ENCODE measurements at regions not wholly inside any gene's neighbourhood (a gene's known extent, or its start where the extent isn't known, plus 50 kb on each side); places are given as distances from the start of the nearest gene placed in this dataset.

GRCh38 chr4:57875829-57876392 lies 765.7 kb upstream of the IGFBP7 start:
- no peaks in the 10 kb centered on the region for H3K9me3 ChIP-seq (ENCODE audit: control insufficient read depth in 2 of 2, low read length in 2 of 2)
- no peak for DNase-seq
- H3K4me3 ChIP-seq (ENCODE audit: low read depth, low read length): no peak overlapping the region
- Mint-ChIP-seq H3K4me3 (no peak overlapping the region), H3K4me1 (no peaks in the 10 kb centered on the region), H3K36me3 (no peaks in the 10 kb centered on the region), H3K27me3 (no peaks in the 10 kb centered on the region), H3K27ac (no peak overlapping the region), H3K9me3 (peaks cover 0 to 27% (median 2%) of the 10 kb centered on the region in 7 donors)
- no peak overlapping the region for H3K27ac ChIP-seq (ENCODE audit: insufficient read depth, low read length, poor library complexity, severe bottlenecking)
- no peaks in the 10 kb centered on the region for H3K36me3 ChIP-seq (ENCODE audit: control insufficient read depth, insufficient read depth, low read length)
- no peaks in the 10 kb centered on the region for H3K4me1 ChIP-seq (ENCODE audit: control insufficient read depth, insufficient read depth, low read length, poor library complexity, severe bottlenecking)
- no peak for ATAC-seq (ENCODE audit: low read depth in 2 of 2)
- H3K27me3 ChIP-seq (ENCODE audit: control insufficient read depth, insufficient read depth, low read length): no peaks in the 10 kb centered on the region

GRCh38 chr4:57866468-57867171 lies 756.4 kb upstream of the IGFBP7 start:
- Mint-ChIP-seq H3K27ac (no peak overlapping the region), H3K4me3 (no peak overlapping the region), H3K27me3 (no peaks in the 10 kb centered on the region), H3K36me3 (no peaks in the 10 kb centered on the region), H3K4me1 (no peaks in the 10 kb centered on the region), H3K9me3 (peaks cover 0 to 29% (median 4%) of the 10 kb centered on the region in 7 donors)
- Histone ChIP-seq H3K4me1 (ENCODE audit: control insufficient read depth, insufficient read depth, low read length, poor library complexity, severe bottlenecking) (no peaks in the 10 kb centered on the region), H3K27ac (ENCODE audit: insufficient read depth, low read length, poor library complexity, severe bottlenecking) (no peak overlapping the region), H3K27me3 (ENCODE audit: control insufficient read depth, insufficient read depth, low read length) (no peaks in the 10 kb centered on the region), H3K4me3 (ENCODE audit: low read depth, low read length) (no peak overlapping the region), H3K36me3 (ENCODE audit: control insufficient read depth, insufficient read depth, low read length) (no peaks in the 10 kb centered on the region), H3K9me3 (ENCODE audit: control insufficient read depth in 2 of 2, low read length in 2 of 2) (no peaks in the 10 kb centered on the region)
- no peak for DNase-seq
- ATAC-seq (ENCODE audit: low read depth in 2 of 2): no peak

DNA sequence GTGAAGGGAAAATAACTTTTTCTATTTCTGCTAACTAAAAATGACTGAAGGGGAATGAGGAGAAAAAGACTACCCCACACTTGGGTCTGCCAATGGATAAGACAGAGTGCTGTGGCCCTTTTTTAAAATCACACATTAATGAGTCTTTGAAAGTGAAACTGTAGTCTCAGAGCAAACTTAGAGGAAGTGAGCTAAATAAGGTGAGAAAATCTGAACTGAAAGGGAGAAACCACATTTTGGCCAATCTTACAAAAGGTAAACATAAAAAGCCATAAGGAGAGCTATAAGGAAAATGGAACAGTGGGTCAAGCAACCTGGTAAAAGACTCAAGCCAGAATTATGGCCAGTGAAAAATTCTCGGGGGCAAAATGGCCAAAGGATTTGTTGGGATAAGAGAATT lies 755.1 kb upstream of the IGFBP7 start:
- H3K4me3 ChIP-seq (ENCODE audit: low read depth, low read length): no peak overlapping the region
- no peaks in the 10 kb centered on the region for H3K36me3 ChIP-seq (ENCODE audit: control insufficient read depth, insufficient read depth, low read length)
- no peak for ATAC-seq (ENCODE audit: low read depth in 2 of 2)
- Mint-ChIP-seq H3K4me3 (no peak overlapping the region), H3K27me3 (no peaks in the 10 kb centered on the region), H3K36me3 (no peaks in the 10 kb centered on the region), H3K4me1 (no peaks in the 10 kb centered on the region), H3K27ac (no peak overlapping the region), H3K9me3 (peaks cover 0 to 28% (median 3%) of the 10 kb centered on the region in 7 donors)
- H3K4me1 ChIP-seq (ENCODE audit: control insufficient read depth, insufficient read depth, low read length, poor library complexity, severe bottlenecking): no peaks in the 10 kb centered on the region
- DNase-seq: no peak
- H3K9me3 ChIP-seq (ENCODE audit: control insufficient read depth in 2 of 2, low read length in 2 of 2): no peaks in the 10 kb centered on the region
- H3K27ac ChIP-seq (ENCODE audit: insufficient read depth, low read length, poor library complexity, severe bottlenecking): no peak overlapping the region
- no peaks in the 10 kb centered on the region for H3K27me3 ChIP-seq (ENCODE audit: control insufficient read depth, insufficient read depth, low read length)

DNA sequence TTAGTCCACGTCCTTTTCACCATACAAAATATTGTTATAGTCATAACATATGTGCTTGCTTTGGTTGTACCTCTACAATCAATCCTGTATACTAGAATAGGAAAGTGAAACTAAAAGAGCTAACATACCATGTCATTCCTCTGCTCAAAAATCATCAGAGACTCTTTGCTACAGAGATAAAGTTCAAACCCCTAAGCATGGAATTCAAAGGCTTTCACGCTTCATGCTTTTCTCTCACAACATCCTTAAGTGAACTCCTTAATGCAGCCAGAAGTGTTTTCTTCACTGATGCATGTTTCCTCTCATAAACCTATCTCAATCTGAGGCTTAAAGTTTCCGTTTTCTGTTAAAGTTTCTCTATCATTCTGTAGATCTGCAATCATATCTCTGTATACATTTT lies 744.6 kb upstream of the IGFBP7 start:
- peaks cover 0 to 6% (median 3%) of the 10 kb centered on the region in 7 donors for H3K9me3 Mint-ChIP-seq
- H3K36me3 Mint-ChIP-seq: no peaks in the 10 kb centered on the region
- H3K36me3 ChIP-seq (ENCODE audit: control insufficient read depth, insufficient read depth, low read length): no peaks in the 10 kb centered on the region
- no peak overlapping the region for H3K4me3 Mint-ChIP-seq
- no peak overlapping the region for H3K27ac Mint-ChIP-seq
- DNase-seq: no peak
- no peaks in the 10 kb centered on the region for H3K27me3 Mint-ChIP-seq
- H3K27me3 ChIP-seq (ENCODE audit: control insufficient read depth, insufficient read depth, low read length): no peaks in the 10 kb centered on the region
- H3K4me3 ChIP-seq (ENCODE audit: low read depth, low read length): no peak overlapping the region
- no peaks in the 10 kb centered on the region for H3K4me1 Mint-ChIP-seq
- no peaks in the 10 kb centered on the region for H3K4me1 ChIP-seq (ENCODE audit: control insufficient read depth, insufficient read depth, low read length, poor library complexity, severe bottlenecking)
- ATAC-seq (ENCODE audit: low read depth in 2 of 2): no peak
- no peaks in the 10 kb centered on the region for H3K9me3 ChIP-seq (ENCODE audit: control insufficient read depth in 2 of 2, low read length in 2 of 2)
- H3K27ac ChIP-seq (ENCODE audit: insufficient read depth, low read length, poor library complexity, severe bottlenecking): no peak overlapping the region

- Histone ChIP-seq H3K27me3 (ENCODE audit: control insufficient read depth, insufficient read depth, low read length) (no peaks in the 10 kb centered on the region), H3K27ac (ENCODE audit: insufficient read depth, low read length, poor library complexity, severe bottlenecking) (no peak overlapping the region), H3K36me3 (ENCODE audit: control insufficient read depth, insufficient read depth, low read length) (no peaks in the 10 kb centered on the region), H3K9me3 (ENCODE audit: control insufficient read depth in 2 of 2, low read length in 2 of 2) (peaks cover 0 to 6% of the 10 kb centered on the region in 2 experiments), H3K4me1 (ENCODE audit: control insufficient read depth, insufficient read depth, low read length, poor library complexity, severe bottlenecking) (no peaks in the 10 kb centered on the region), H3K4me3 (ENCODE audit: low read depth, low read length) (no peak overlapping the region)
- no peak overlapping the region for H3K27ac Mint-ChIP-seq
- H3K9me3 Mint-ChIP-seq: peaks cover 0 to 20% (median 3%) of the 10 kb centered on the region in 7 donors
- no peaks in the 10 kb centered on the region for H3K4me1 Mint-ChIP-seq
- no peak for ATAC-seq (ENCODE audit: low read depth in 2 of 2)
- DNase-seq: no peak
- no peak overlapping the region for H3K4me3 Mint-ChIP-seq
- no peaks in the 10 kb centered on the region for H3K27me3 Mint-ChIP-seq
- no peaks in the 10 kb centered on the region for H3K36me3 Mint-ChIP-seq
These were observed 740.0 kb upstream of the IGFBP7 start for GRCh38 chr4:57850141-57850540.

GRCh38 chr4:57832083-57832482 lies 721.9 kb upstream of the IGFBP7 start:
- no peak overlapping the region for H3K4me3 Mint-ChIP-seq
- ATAC-seq (ENCODE audit: low read depth in 2 of 2) (no peak), DNase-seq (no peak)
- Histone ChIP-seq H3K27me3 (ENCODE audit: control insufficient read depth, insufficient read depth, low read length) (no peaks in the 10 kb centered on the region), H3K27ac (ENCODE audit: insufficient read depth, low read length, poor library complexity, severe bottlenecking) (no peak overlapping the region), H3K4me3 (ENCODE audit: low read depth, low read length) (no peak overlapping the region), H3K36me3 (ENCODE audit: control insufficient read depth, insufficient read depth, low read length) (no peaks in the 10 kb centered on the region), H3K4me1 (ENCODE audit: control insufficient read depth, insufficient read depth, low read length, poor library complexity, severe bottlenecking) (no peaks in the 10 kb centered on the region), H3K9me3 (ENCODE audit: control insufficient read depth in 2 of 2, low read length in 2 of 2) (no peaks in the 10 kb centered on the region)
- H3K36me3 Mint-ChIP-seq: no peaks in the 10 kb centered on the region
- no peaks in the 10 kb centered on the region for H3K4me1 Mint-ChIP-seq
- peaks cover 0 to 19% (median 3%) of the 10 kb centered on the region in 7 donors for H3K9me3 Mint-ChIP-seq
- no peaks in the 10 kb centered on the region for H3K27me3 Mint-ChIP-seq
- no peak overlapping the region for H3K27ac Mint-ChIP-seq

DNA sequence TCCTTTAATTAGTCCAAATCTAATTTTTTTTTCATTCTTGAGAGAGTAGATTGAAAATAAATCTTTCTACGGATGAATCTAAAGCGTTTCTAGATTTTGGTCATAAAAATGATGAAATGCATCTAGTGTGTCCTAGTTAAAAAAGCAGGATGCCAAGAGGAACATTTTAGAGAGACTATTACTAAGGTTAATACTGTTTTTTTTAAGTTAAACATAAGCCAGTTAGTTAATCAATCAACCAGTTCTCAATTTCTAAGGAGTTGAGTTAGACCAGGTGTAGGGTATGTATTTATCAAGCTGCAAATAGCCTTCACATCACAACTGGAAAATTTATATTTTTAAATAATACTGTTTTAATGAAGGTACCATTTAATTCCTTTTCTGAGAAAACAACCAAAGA lies 679.5 kb upstream of the IGFBP7 start:
- no peaks in the 10 kb centered on the region for H3K36me3 Mint-ChIP-seq
- H3K27ac ChIP-seq (ENCODE audit: insufficient read depth, low read length, poor library complexity, severe bottlenecking): no peak overlapping the region
- no peaks in the 10 kb centered on the region for H3K4me1 ChIP-seq (ENCODE audit: control insufficient read depth, insufficient read depth, low read length, poor library complexity, severe bottlenecking)
- H3K4me3 Mint-ChIP-seq: no peak overlapping the region
- peaks cover 0 to 8% (median 1%) of the 10 kb centered on the region in 7 donors for H3K9me3 Mint-ChIP-seq
- ATAC-seq (ENCODE audit: low read depth in 2 of 2): no peak
- H3K27ac Mint-ChIP-seq: no peak overlapping the region
- no peak for DNase-seq
- H3K4me3 ChIP-seq (ENCODE audit: low read depth, low read length): no peak overlapping the region
- peaks cover 0 to 2% of the 10 kb centered on the region in 2 experiments for H3K9me3 ChIP-seq (ENCODE audit: control insufficient read depth in 2 of 2, low read length in 2 of 2)
- H3K27me3 Mint-ChIP-seq: no peaks in the 10 kb centered on the region
- no peaks in the 10 kb centered on the region for H3K36me3 ChIP-seq (ENCODE audit: control insufficient read depth, insufficient read depth, low read length)
- H3K27me3 ChIP-seq (ENCODE audit: control insufficient read depth, insufficient read depth, low read length): no peaks in the 10 kb centered on the region
- no peaks in the 10 kb centered on the region for H3K4me1 Mint-ChIP-seq

GRCh38 chr4:57777876-57778275 lies 667.7 kb upstream of the IGFBP7 start:
- no peaks in the 10 kb centered on the region for H3K27me3 ChIP-seq (ENCODE audit: control insufficient read depth, insufficient read depth, low read length)
- no peak overlapping the region for H3K4me3 ChIP-seq (ENCODE audit: low read depth, low read length)
- ATAC-seq (ENCODE audit: low read depth in 2 of 2) (no peak), DNase-seq (no peak)
- H3K27ac ChIP-seq (ENCODE audit: insufficient read depth, low read length, poor library complexity, severe bottlenecking): no peak overlapping the region
- no peaks in the 10 kb centered on the region for H3K36me3 ChIP-seq (ENCODE audit: control insufficient read depth, insufficient read depth, low read length)
- no peaks in the 10 kb centered on the region for H3K9me3 ChIP-seq (ENCODE audit: control insufficient read depth in 2 of 2, low read length in 2 of 2)
- no peaks in the 10 kb centered on the region for H3K4me1 ChIP-seq (ENCODE audit: control insufficient read depth, insufficient read depth, low read length, poor library complexity, severe bottlenecking)
- H3K27ac Mint-ChIP-seq: no peak overlapping the region
- H3K9me3 Mint-ChIP-seq: peaks cover 0 to 9% (median 6%) of the 10 kb centered on the region in 7 donors
- H3K4me3 Mint-ChIP-seq: no peak overlapping the region
- H3K4me1 Mint-ChIP-seq: no peaks in the 10 kb centered on the region
- no peaks in the 10 kb centered on the region for H3K36me3 Mint-ChIP-seq
- no peaks in the 10 kb centered on the region for H3K27me3 Mint-ChIP-seq

Measured in CD4-positive, CD25-positive, alpha-beta regulatory T cell (primary cell).